Stomach (tissue), 8 donors: ENCODE measurements at regions not wholly inside any gene's neighbourhood (a gene's known extent, or its start where the extent isn't known, plus 50 kb on each side); places are given as distances from the start of the nearest gene placed in this dataset.

ENCODE experiments used
- DNase-seq, 2 donors: peaks; one replicate each; pipeline versions ENCODE4 v3.0.0 to v3.0.0-alpha.2; 2013 to 2019
- H3K27ac ChIP-seq, 5 donors: fragments of 200-600 bp in 4 of 5; sonication (generic) in 4 of 5; one replicate each; pipeline ENCODE4 v1.5.1; 2013 to 2019; ENCODE audit warnings: mild to moderate bottlenecking in 1 of 5, moderate library complexity in 1 of 5
- H3K27me3 ChIP-seq, 3 donors: fragments of 200-600 bp; sonication (generic); one replicate each; pipeline ENCODE4 v1.5.1; 2017 to 2019; ENCODE audit warnings: mixed run types in 1 of 3
- H3K36me3 ChIP-seq, 4 donors: fragments of 200-600 bp; sonication (generic); 1 replicate in 3 of 4; 2 replicates in 1 of 4; pipeline ENCODE4 v1.5.1; 2016 to 2019
- H3K4me1 ChIP-seq, 4 donors: fragments of 200-600 bp; sonication (generic); one replicate each; pipeline ENCODE4 v1.5.1; 2016 to 2019
- H3K4me3 ChIP-seq, 4 donors: fragments of 200-600 bp; sonication (generic) in 3 of 4; one replicate each; pipeline ENCODE4 v1.5.1; 2016 to 2019; ENCODE audit warnings: mild to moderate bottlenecking in 1 of 4
- H3K9me3 ChIP-seq, 4 donors: fragments of 200-600 bp; sonication (generic); one replicate each; pipeline ENCODE4 v1.5.1; 2016 to 2019
- CTCF ChIP-seq, 7 experiments: fragments of 450-650 bp in 4 of 7; fragments of 200-600 bp in 3 of 7; sonication (generic) in 3 of 7; IDR thresholded peaks; one replicate each; pipeline ENCODE4 v1.5.1; 2016 to 2019; ENCODE audit warnings: antibody characterized with exemption in 7 of 7, control low read depth in 2 of 7, mild to moderate bottlenecking in 1 of 7
- EP300 ChIP-seq: sonication (generic); formaldehyde crosslinking; IDR thresholded peaks from one replicate; pipeline ENCODE4 v1.6.1; 2017; ENCODE audit warnings: antibody characterized with exemption
- POLR2A ChIP-seq, 4 donors: fragments of 450-650 bp; IDR thresholded peaks; one replicate each; pipeline ENCODE4 v1.6.1; 2016; ENCODE audit warnings: antibody characterized with exemption in 4 of 4, control low read depth in 2 of 4, mild to moderate bottlenecking in 1 of 4, moderate library complexity in 1 of 4
- POLR2AphosphoS5 ChIP-seq, 3 donors: sonication (generic); formaldehyde crosslinking; IDR thresholded peaks; one replicate each; pipeline ENCODE4 v1.6.1; 2016; ENCODE audit warnings: antibody characterized with exemption in 3 of 3
- WGBS, 5 donors: extraction: QIAGEN DNeasy Blood & Tissue Kit in 3 of 5; methylation state at CpG; one replicate each; pipeline versions ENCODE4 v1.1.5 to v1.1.7; 2013 to 2018; 5-methylcytosine and 5-hydroxymethylcytosine counted together
- intact Hi-C: fragments of 100-400 bp; cut with DNase I; formaldehyde crosslinking; loops from one replicate; pipeline ENCODE4 v1.15.1; 2023; ENCODE audit warnings: low total_unique reads
- donor health status: healthy with polysubstance abuse.
- donor health status: Bipolar disorder and iron deficiency.
- donor health status: healthy.

GRCh38 chrX:45434231-45434630 lies 233.6 kb upstream of the DIPK2B start:
- Histone ChIP-seq H3K4me3 (no peak overlapping the region), H3K36me3 (no peaks in the 10 kb centered on the region), H3K27me3 (peaks cover 0 to 14% (median 0%) of the 10 kb centered on the region in 3 donors), H3K4me1 (no peaks in the 10 kb centered on the region), H3K9me3 (no peaks in the 10 kb centered on the region), H3K27ac (no peak overlapping the region)
- intact Hi-C loops, result no loop called here
- DNase-seq, result no peak
- 23 to 64% (median 41%) methylated on average over 1 of the region's 1 CpG for WGBS, 5 donors
- TF ChIP-seq POLR2AphosphoS5 (IDR thresholded peaks at IDR 0.05), result no peak
- TF ChIP-seq CTCF (IDR thresholded peaks at IDR 0.05), result no peak
- TF ChIP-seq POLR2A (IDR thresholded peaks at IDR 0.05), result no peak
- TF ChIP-seq EP300, result no peak

GRCh38 chrX:45428831-45429230 lies 228.2 kb upstream of the DIPK2B start:
- Histone ChIP-seq H3K4me3 (no peak overlapping the region), H3K4me1 (no peaks in the 10 kb centered on the region), H3K27ac (no peak overlapping the region), H3K27me3 (no peaks in the 10 kb centered on the region), H3K36me3 (no peaks in the 10 kb centered on the region), H3K9me3 (no peaks in the 10 kb centered on the region)
- TF ChIP-seq POLR2A (IDR thresholded peaks at IDR 0.05) (no peak), CTCF (IDR thresholded peaks at IDR 0.05) (no peak), POLR2AphosphoS5 (IDR thresholded peaks at IDR 0.05) (no peak), EP300 (no peak)
- WGBS, 5 donors, result 55 to 88% (median 68%) methylated on average over 2 of the region's 2 CpGs
- intact Hi-C loops, result no loop called here
- DNase-seq, result no peak

GRCh38 chrX:45424326-45424725 lies 223.7 kb upstream of the DIPK2B start:
- TF ChIP-seq CTCF (IDR thresholded peaks at IDR 0.05) (no peak), POLR2AphosphoS5 (IDR thresholded peaks at IDR 0.05) (no peak), POLR2A (IDR thresholded peaks at IDR 0.05) (no peak), EP300 (no peak)
- Histone ChIP-seq H3K27me3 (no peaks in the 10 kb centered on the region), H3K4me3 (no peak overlapping the region), H3K27ac (no peak overlapping the region), H3K4me1 (no peaks in the 10 kb centered on the region), H3K9me3 (no peaks in the 10 kb centered on the region), H3K36me3 (no peaks in the 10 kb centered on the region)
- intact Hi-C loops, result no loop called here
- no peak for DNase-seq

- intact Hi-C loops, result no loop called here
- Histone ChIP-seq H3K4me3 (no peak overlapping the region), H3K9me3 (no peaks in the 10 kb centered on the region)
Observed at GRCh38 chrX:45422216-45422925, 221.7 kb upstream of the DIPK2B start.

More at GRCh38 chrX:45422216-45422925, 221.7 kb upstream of the DIPK2B start:
- Histone ChIP-seq H3K27me3 (no peaks in the 10 kb centered on the region), H3K36me3 (no peaks in the 10 kb centered on the region), H3K27ac (no peak overlapping the region), H3K4me1 (no peaks in the 10 kb centered on the region)
- WGBS, 5 donors, result 54 to 77% (median 57%) methylated on average over 1 of the region's 1 CpG
- DNase-seq, result no peak
- TF ChIP-seq POLR2A (IDR thresholded peaks at IDR 0.05), result no peak
- no peak for TF ChIP-seq POLR2AphosphoS5 (IDR thresholded peaks at IDR 0.05)
- no peak for TF ChIP-seq EP300
- TF ChIP-seq CTCF (IDR thresholded peaks at IDR 0.05), result no peak
